GM12878 (cell line): ENCODE measurements at regions not wholly inside any gene's neighbourhood (a gene's known extent, or its start where the extent isn't known, plus 50 kb on each side); places are given as distances from the start of the nearest gene placed in this dataset.

Experiments
- ATAC-seq: fragments of 200-7000 bp; cut with Tn5 transposase; 3 replicates; pipeline ENCODE4 v1.9.1; 2020; ENCODE audit warnings: mild to moderate bottlenecking, moderate library complexity
- BruUV-seq: library from RNA; stranded (reverse); fragments of 400-500 nt; replicated peaks from 2 replicates; lab custom pipeline; 2021; lab: Mats Ljungman, UMichigan
- CTCF ChIA-PET: fragments of 300-600 bp; sonication (Branson Sonifier 250); formaldehyde crosslinking; extraction: SDS; loops from one replicate; lab custom pipeline; 2021; ENCODE audit warnings: inconsistent platforms; lab: Yijun Ruan, JAX
- POLR2A ChIA-PET: fragments of 350-600 bp; formaldehyde crosslinking; extraction: SDS; loops from one replicate; lab custom pipeline; 2021; ENCODE audit warnings: inconsistent platforms; lab: Charles Lee
- RAD21 ChIA-PET: fragments of 300-600 bp; sonication (Branson Sonifier 250); formaldehyde crosslinking; loops from one replicate; lab custom pipeline; 2023; ENCODE audit warnings: antibody characterized with exemption; ENCODE audit not compliant: unreplicated experiment; lab: Charles Lee
- SMC1A ChIA-PET: fragments of 300-600 bp; sonication (Branson Sonifier 250); formaldehyde crosslinking; loops from one replicate; lab custom pipeline; 2023; ENCODE audit not compliant: unreplicated experiment, uncharacterized antibody; lab: Charles Lee
- DNase-seq: peaks from one replicate; pipeline ENCODE4 v3.0.0-alpha.2; 2011; ENCODE audit warnings: low read depth, low spot score
- FAIRE-seq: peaks from 3 replicates; lab custom pipeline; 2011; peaks lifted over from hg19 to GRCh38; lab: Jason Lieb, UNC
- H2AFZ ChIP-seq: 2 replicates; pipeline ENCODE4 v1.6.0; 2011; ENCODE audit warnings: low read depth, low read length, control low read depth; ENCODE audit not compliant: control insufficient read depth
- H3K27ac ChIP-seq: 2 replicates; pipeline ENCODE4 v1.5.1; 2011; ENCODE audit warnings: control low read depth; ENCODE audit not compliant: control insufficient read depth, insufficient read depth
- H3K27me3 ChIP-seq, 2 experiments: replicated peaks in 1 of 2; 2 replicates each; pipeline versions ENCODE4 v1.6.0 to v1.6.1; 2011; ENCODE audit warnings: low read length in 1 of 2; ENCODE audit not compliant: control insufficient read depth in 2 of 2, insufficient read depth in 2 of 2
- H3K36me3 ChIP-seq, 2 experiments: 2 replicates each; pipeline ENCODE4 v1.5.1; 2011; ENCODE audit warnings: low read length in 1 of 2; ENCODE audit not compliant: control insufficient read depth in 2 of 2, insufficient read depth in 2 of 2
- H3K4me1 ChIP-seq: 2 replicates; pipeline ENCODE4 v1.6.1; 2011; ENCODE audit warnings: mild to moderate bottlenecking, low read length, moderate library complexity, mixed read lengths; ENCODE audit not compliant: control insufficient read depth, insufficient read depth
- H3K4me2 ChIP-seq: 2 replicates; pipeline ENCODE4 v1.6.0; 2011; ENCODE audit warnings: control low read depth; ENCODE audit not compliant: control insufficient read depth, insufficient read depth
- H3K4me3 ChIP-seq: fragments of 200-600 bp; sonication (generic); 2 replicates; pipeline ENCODE4 v1.5.1; 2016
- H3K79me2 ChIP-seq: 2 replicates; pipeline ENCODE4 v1.6.0; 2011; ENCODE audit warnings: low read length; ENCODE audit not compliant: control insufficient read depth, insufficient read depth
- H3K9ac ChIP-seq: 2 replicates; pipeline ENCODE4 v1.8.0; 2011; ENCODE audit warnings: low read length, control low read depth, mixed read lengths; ENCODE audit not compliant: control insufficient read depth, insufficient read depth
- H3K9me3 ChIP-seq: replicated peaks from 3 replicates; pipeline ENCODE4 v1.5.1; 2011; ENCODE audit warnings: mild to moderate bottlenecking, low read length; ENCODE audit not compliant: control insufficient read depth, insufficient read depth
- H4K20me1 ChIP-seq: 2 replicates; pipeline ENCODE4 v1.6.0; 2011; ENCODE audit not compliant: control insufficient read depth, insufficient read depth
- LARP7 ChIP-seq: fragments of 450-650 bp; IDR thresholded peaks from 2 replicates; pipeline ENCODE4 v1.6.1; 2017; ENCODE audit warnings: mild to moderate bottlenecking
- MLLT1 ChIP-seq: fragments of 450-650 bp; IDR thresholded peaks from 2 replicates; pipeline ENCODE4 v1.6.1; 2016; ENCODE audit warnings: mild to moderate bottlenecking
- MYB ChIP-seq: fragments of 150-350 bp; IDR thresholded peaks from 2 replicates; pipeline ENCODE4 v1.6.1; 2014; ENCODE audit warnings: mild to moderate bottlenecking, low read depth, low read length, borderline replicate concordance
- NR2C1 ChIP-seq: fragments of 450-650 bp; IDR thresholded peaks from 2 replicates; pipeline ENCODE4 v1.6.1; 2017; ENCODE audit warnings: antibody characterized with exemption, mild to moderate bottlenecking, moderate library complexity
- PKNOX1 ChIP-seq: fragments of 450-650 bp; IDR thresholded peaks from 2 replicates; pipeline ENCODE4 v1.6.1; 2016; ENCODE audit warnings: mild to moderate bottlenecking
- RAD51 ChIP-seq: fragments of 450-650 bp; IDR thresholded peaks from 2 replicates; pipeline ENCODE4 v1.6.1; 2016; ENCODE audit warnings: moderate library complexity, mild to moderate bottlenecking, inconsistent platforms
- TCF7 ChIP-seq: IDR thresholded peaks from 2 replicates; pipeline ENCODE4 v1.6.1; 2014; ENCODE audit warnings: antibody characterized with exemption, borderline replicate concordance
- ZBTB4 ChIP-seq: fragments of 450-650 bp; formaldehyde crosslinking; IDR thresholded peaks from 2 replicates; pipeline ENCODE4 v1.4.0; 2022; ENCODE audit warnings: mild to moderate bottlenecking, moderate library complexity
- WGBS: methylation state at CpG from one replicate; pipeline ENCODE4 v1.1.6; 2016; ENCODE audit warnings: low lambda C conversion rate; ENCODE audit not compliant: insufficient replicate concordance, insufficient coverage; ENCODE audit errors: missing lambda C conversion rate; 5-methylcytosine and 5-hydroxymethylcytosine counted together
- in situ Hi-C: fragments of 300-500 bp; cut with MboI; formaldehyde crosslinking; loops from 9 replicates; pipeline ENCODE4 v1.14.3; 2018; ENCODE audit warnings: mixed read lengths
- intact Hi-C: fragments of 100-400 bp; cut with micrococcal nuclease; formaldehyde crosslinking; loops from one replicate; pipeline ENCODE4 v1.14.2; 2022; ENCODE audit not compliant: unreplicated experiment

- TF ChIP-seq ZBTB4 (CRISPR knock-in tag) (no peak), RAD51 (no peak), MLLT1 (no peak), PKNOX1 (no peak), TCF7 (no peak), LARP7 (no peak)
Observed at GRCh38 chr7:69422574-69422985, 175.7 kb upstream of the AUTS2 start (continued).

- ChIA-PET SMC1A (interaction anchor here (1.3 kb wide), 1 partner anchor 373 kb away, joined by 3 read pairs; no protein-coding TSS in a partner anchor), POLR2A (no interaction called here), CTCF (no interaction called here), RAD21 (no interaction called here)
- no peaks in the 10 kb centered on the region; the same call in 2 of the 3 replicates for H3K9me3 ChIP-seq
- H3K79me2 ChIP-seq: no peaks in the 10 kb centered on the region
- in situ Hi-C loops: no loop called here
- DNase-seq (no peak), FAIRE-seq (no peak), ATAC-seq (no peak)
- WGBS: 42% methylated on average over 7 of the region's 7 CpGs
- H3K27ac ChIP-seq: no peak overlapping the region
- no TSS peak for BruUV-seq
- intact Hi-C loops: no loop called here
- no peak overlapping the region for H3K4me2 ChIP-seq
- H3K36me3 ChIP-seq: no peaks in the 10 kb centered on the region
- no peaks in the 10 kb centered on the region; the same call in 1 of the 2 replicates for H3K4me1 ChIP-seq
- TF ChIP-seq NR2C1: no peak
- no peak for TF ChIP-seq MYB
- H3K4me3 ChIP-seq: no peak overlapping the region
- no peak overlapping the region for H2AFZ ChIP-seq
- no peaks in the 10 kb centered on the region for H4K20me1 ChIP-seq
- H3K9ac ChIP-seq: no peak overlapping the region
- no peaks in the 10 kb centered on the region for H3K27me3 ChIP-seq
Observed at GRCh38 chr7:69426705-69427104, 171.6 kb upstream of the AUTS2 start.
